Stomach (tissue), 8 donors: ENCODE measurements at regions not wholly inside any gene's neighbourhood (a gene's known extent, or its start where the extent isn't known, plus 50 kb on each side); places are given as distances from the start of the nearest gene placed in this dataset.

Experiments used
- DNase-seq, 2 donors: peaks; one replicate each; pipeline versions ENCODE4 v3.0.0 to v3.0.0-alpha.2; 2013 to 2019
- H3K27ac ChIP-seq, 5 donors: fragments of 200-600 bp in 4 of 5; sonication (generic) in 4 of 5; one replicate each; pipeline ENCODE4 v1.5.1; 2013 to 2019; ENCODE audit warnings: mild to moderate bottlenecking in 1 of 5, moderate library complexity in 1 of 5
- H3K27me3 ChIP-seq, 3 donors: fragments of 200-600 bp; sonication (generic); one replicate each; pipeline ENCODE4 v1.5.1; 2017 to 2019; ENCODE audit warnings: mixed run types in 1 of 3
- H3K36me3 ChIP-seq, 4 donors: fragments of 200-600 bp; sonication (generic); 1 replicate in 3 of 4; 2 replicates in 1 of 4; pipeline ENCODE4 v1.5.1; 2016 to 2019
- H3K4me1 ChIP-seq, 4 donors: fragments of 200-600 bp; sonication (generic); one replicate each; pipeline ENCODE4 v1.5.1; 2016 to 2019
- H3K4me3 ChIP-seq, 4 donors: fragments of 200-600 bp; sonication (generic) in 3 of 4; one replicate each; pipeline ENCODE4 v1.5.1; 2016 to 2019; ENCODE audit warnings: mild to moderate bottlenecking in 1 of 4
- H3K9me3 ChIP-seq, 4 donors: fragments of 200-600 bp; sonication (generic); one replicate each; pipeline ENCODE4 v1.5.1; 2016 to 2019
- EP300 ChIP-seq: sonication (generic); formaldehyde crosslinking; IDR thresholded peaks from one replicate; pipeline ENCODE4 v1.6.1; 2017; ENCODE audit warnings: antibody characterized with exemption
- POLR2A ChIP-seq, 4 donors: fragments of 450-650 bp; IDR thresholded peaks; one replicate each; pipeline ENCODE4 v1.6.1; 2016; ENCODE audit warnings: antibody characterized with exemption in 4 of 4, control low read depth in 2 of 4, mild to moderate bottlenecking in 1 of 4, moderate library complexity in 1 of 4
- POLR2AphosphoS5 ChIP-seq, 3 donors: sonication (generic); formaldehyde crosslinking; IDR thresholded peaks; one replicate each; pipeline ENCODE4 v1.6.1; 2016; ENCODE audit warnings: antibody characterized with exemption in 3 of 3
- WGBS, 5 donors: extraction: QIAGEN DNeasy Blood & Tissue Kit in 3 of 5; methylation state at CpG; one replicate each; pipeline versions ENCODE4 v1.1.5 to v1.1.7; 2013 to 2018; 5-methylcytosine and 5-hydroxymethylcytosine counted together
- intact Hi-C: fragments of 100-400 bp; cut with DNase I; formaldehyde crosslinking; loops from one replicate; pipeline ENCODE4 v1.15.1; 2023; ENCODE audit warnings: low total_unique reads
- TF ChIP-seq, protein P1 (sequence below), 7 experiments: fragments of 450-650 bp in 4 of 7; fragments of 200-600 bp in 3 of 7; sonication (generic) in 3 of 7; IDR thresholded peaks; one replicate each; pipeline ENCODE4 v1.5.1; 2016 to 2019; ENCODE audit warnings: antibody characterized with exemption in 7 of 7, control low read depth in 2 of 7, mild to moderate bottlenecking in 1 of 7
- donor health status: healthy with polysubstance abuse.
- donor health status: Bipolar disorder and iron deficiency.
- donor health status: healthy.

DNA sequence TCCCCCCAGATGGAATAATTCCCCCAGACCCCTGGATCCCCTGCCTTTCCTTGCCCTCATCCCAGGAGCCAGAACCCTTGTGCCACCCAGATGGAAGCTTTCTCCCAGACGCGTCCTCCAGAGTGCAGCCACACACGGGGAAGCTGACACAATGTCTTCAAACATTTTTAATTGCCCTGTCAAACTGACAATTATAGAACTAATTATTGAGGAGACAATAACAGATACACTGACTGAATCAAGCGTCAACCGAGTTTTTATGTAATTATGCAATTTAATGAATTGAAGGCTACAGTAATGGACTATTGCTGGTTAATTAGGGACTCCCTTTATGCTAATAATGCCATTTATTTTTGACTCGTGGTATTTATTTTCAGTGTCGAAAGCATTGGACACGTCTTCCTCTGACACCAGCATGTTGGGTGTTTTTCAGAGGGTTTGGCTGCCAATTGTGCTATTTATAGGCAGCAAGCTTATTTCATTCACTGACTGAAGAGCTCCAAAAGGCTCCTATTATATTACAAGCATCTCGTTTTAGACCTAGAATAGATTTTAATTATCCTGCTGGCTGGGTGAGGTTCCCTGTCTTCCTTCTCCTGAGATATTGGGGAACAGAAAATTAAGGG is 298.2 kb upstream of the C16orf82 start:
- no peak overlapping the region for H3K27ac ChIP-seq
- WGBS, 5 donors: 65 to 73% (median 71%) methylated on average over 9 of the region's 9 CpGs

DNA sequence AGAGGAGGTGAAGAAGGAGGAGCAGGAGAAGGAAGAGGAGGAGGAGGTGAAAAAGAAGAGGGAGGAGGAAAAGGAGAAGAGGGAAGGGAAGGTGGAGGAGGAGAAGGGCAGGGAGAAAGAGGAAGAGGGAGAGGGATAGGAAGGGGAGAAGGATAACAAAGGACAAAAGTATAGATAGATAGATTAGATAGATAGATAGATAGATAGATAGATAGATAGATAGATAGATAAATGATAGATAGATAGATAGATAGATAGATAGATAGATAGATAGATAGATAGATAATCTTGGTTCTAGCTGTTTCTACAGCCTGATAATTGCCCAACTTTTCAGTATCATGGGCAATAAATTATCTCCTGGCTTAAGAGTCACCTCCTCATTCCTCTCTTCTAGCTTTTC is 296.2 kb upstream of the C16orf82 start:
- intact Hi-C loops: no loop called here
- DNase-seq: no peak
- Histone ChIP-seq H3K4me1 (no peaks in the 10 kb centered on the region), H3K27ac (no peak overlapping the region), H3K27me3 (peaks cover 0 to 14% (median 0%) of the 10 kb centered on the region in 3 donors), H3K36me3 (no peaks in the 10 kb centered on the region), H3K9me3 (peaks cover 0 to 9% (median 2%) of the 10 kb centered on the region in 4 donors), H3K4me3 (no peak overlapping the region)
- TF ChIP-seq, protein P1, sequence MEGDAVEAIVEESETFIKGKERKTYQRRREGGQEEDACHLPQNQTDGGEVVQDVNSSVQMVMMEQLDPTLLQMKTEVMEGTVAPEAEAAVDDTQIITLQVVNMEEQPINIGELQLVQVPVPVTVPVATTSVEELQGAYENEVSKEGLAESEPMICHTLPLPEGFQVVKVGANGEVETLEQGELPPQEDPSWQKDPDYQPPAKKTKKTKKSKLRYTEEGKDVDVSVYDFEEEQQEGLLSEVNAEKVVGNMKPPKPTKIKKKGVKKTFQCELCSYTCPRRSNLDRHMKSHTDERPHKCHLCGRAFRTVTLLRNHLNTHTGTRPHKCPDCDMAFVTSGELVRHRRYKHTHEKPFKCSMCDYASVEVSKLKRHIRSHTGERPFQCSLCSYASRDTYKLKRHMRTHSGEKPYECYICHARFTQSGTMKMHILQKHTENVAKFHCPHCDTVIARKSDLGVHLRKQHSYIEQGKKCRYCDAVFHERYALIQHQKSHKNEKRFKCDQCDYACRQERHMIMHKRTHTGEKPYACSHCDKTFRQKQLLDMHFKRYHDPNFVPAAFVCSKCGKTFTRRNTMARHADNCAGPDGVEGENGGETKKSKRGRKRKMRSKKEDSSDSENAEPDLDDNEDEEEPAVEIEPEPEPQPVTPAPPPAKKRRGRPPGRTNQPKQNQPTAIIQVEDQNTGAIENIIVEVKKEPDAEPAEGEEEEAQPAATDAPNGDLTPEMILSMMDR (IDR thresholded peaks at IDR 0.05): no peak

More for the DNA sequence above, 298.2 kb upstream of the C16orf82 start:
- DNase-seq: no peak
- no peaks in the 10 kb centered on the region for H3K27me3 ChIP-seq
- H3K4me1 ChIP-seq: no peaks in the 10 kb centered on the region
- no peaks in the 10 kb centered on the region for H3K36me3 ChIP-seq
- no peak overlapping the region for H3K4me3 ChIP-seq
- TF ChIP-seq POLR2AphosphoS5 (IDR thresholded peaks at IDR 0.05): no peak
- no peak for TF ChIP-seq EP300
- no peak for TF ChIP-seq POLR2A (IDR thresholded peaks at IDR 0.05)
- TF ChIP-seq, protein P1 (IDR thresholded peaks at IDR 0.05): no peak
- intact Hi-C loops: no loop called here
- peaks cover 0 to 3% (median 0%) of the 10 kb centered on the region in 4 donors for H3K9me3 ChIP-seq

DNA sequence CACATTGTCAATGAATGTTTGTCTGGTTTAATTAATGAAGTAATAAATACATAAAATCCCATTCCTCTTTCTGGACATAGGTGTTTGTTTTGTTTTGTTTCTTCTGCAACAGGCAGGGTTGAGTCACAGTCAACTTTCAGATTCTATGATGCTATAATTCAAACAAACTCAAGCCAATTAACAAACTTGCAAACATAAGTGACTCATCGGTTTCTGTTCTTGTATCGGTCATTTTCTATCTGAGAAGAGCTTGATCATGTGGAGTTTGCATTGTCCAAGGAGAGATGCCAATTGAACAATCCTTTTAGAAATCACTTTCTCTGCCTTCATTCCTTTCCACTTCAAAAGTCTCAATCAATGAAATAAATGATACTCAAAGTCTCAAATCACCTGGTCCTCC is 294.2 kb upstream of the C16orf82 start:
- Histone ChIP-seq H3K4me3 (no peak overlapping the region), H3K27ac (no peak overlapping the region), H3K4me1 (no peaks in the 10 kb centered on the region), H3K9me3 (peaks cover 0 to 9% (median 2%) of the 10 kb centered on the region in 4 donors), H3K27me3 (peaks cover 0 to 16% (median 0%) of the 10 kb centered on the region in 3 donors), H3K36me3 (no peaks in the 10 kb centered on the region)
- intact Hi-C loops: no loop called here
- WGBS, 5 donors: 24 to 37% (median 26%) methylated on average over 2 of the region's 2 CpGs
- DNase-seq: no peak
- TF ChIP-seq, protein P1 (IDR thresholded peaks at IDR 0.05): no peak
- no peak for TF ChIP-seq EP300
- TF ChIP-seq POLR2A (IDR thresholded peaks at IDR 0.05): no peak
- TF ChIP-seq POLR2AphosphoS5 (IDR thresholded peaks at IDR 0.05): no peak

DNA sequence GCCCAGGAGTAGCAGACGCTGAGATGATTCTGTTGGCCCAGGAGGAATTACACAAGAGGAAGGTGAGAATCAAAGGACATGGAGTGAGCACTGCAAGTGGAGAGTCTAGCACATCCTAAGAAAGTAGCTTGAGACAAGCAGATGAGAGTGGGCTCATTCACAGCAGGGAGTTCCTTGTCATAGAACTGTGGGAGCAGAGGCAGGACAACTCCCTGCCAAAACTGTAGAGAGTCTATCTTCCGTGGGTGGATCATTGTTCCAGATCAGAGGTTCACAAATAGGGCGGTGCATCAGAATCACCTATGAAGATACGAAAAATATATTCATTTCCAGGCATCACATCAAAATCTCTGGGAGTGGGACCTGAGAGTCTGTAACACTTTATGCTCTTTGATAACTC is 288.9 kb upstream of the C16orf82 start:
- TF ChIP-seq, protein P1 (IDR thresholded peaks at IDR 0.05): no peak
- no peak for TF ChIP-seq EP300
- no peak for TF ChIP-seq POLR2A (IDR thresholded peaks at IDR 0.05)
- TF ChIP-seq POLR2AphosphoS5 (IDR thresholded peaks at IDR 0.05): no peak
- DNase-seq: no peak
- intact Hi-C loops: no loop called here
- 69 to 85% (median 82%) methylated on average over 4 of the region's 4 CpGs for WGBS, 5 donors
- H3K27me3 ChIP-seq: peaks cover 0 to 20% (median 0%) of the 10 kb centered on the region in 3 donors
- no peaks in the 10 kb centered on the region for H3K36me3 ChIP-seq
- no peak overlapping the region for H3K4me3 ChIP-seq
- H3K4me1 ChIP-seq: no peaks in the 10 kb centered on the region
- H3K27ac ChIP-seq: no peak overlapping the region
- H3K9me3 ChIP-seq: peaks cover 0 to 6% (median 2%) of the 10 kb centered on the region in 4 donors
